ENCODE measurements at regions not wholly inside any gene's neighbourhood (a gene's known extent, or its start where the extent isn't known, plus 50 kb on each side); places are given as distances from the start of the nearest gene placed in this dataset.
"Not testable (repeated sequence)": the region's sequence is repeated elsewhere in the genome, so short reads cannot be mapped to it uniquely, and the experiment has no call there.

DNA sequence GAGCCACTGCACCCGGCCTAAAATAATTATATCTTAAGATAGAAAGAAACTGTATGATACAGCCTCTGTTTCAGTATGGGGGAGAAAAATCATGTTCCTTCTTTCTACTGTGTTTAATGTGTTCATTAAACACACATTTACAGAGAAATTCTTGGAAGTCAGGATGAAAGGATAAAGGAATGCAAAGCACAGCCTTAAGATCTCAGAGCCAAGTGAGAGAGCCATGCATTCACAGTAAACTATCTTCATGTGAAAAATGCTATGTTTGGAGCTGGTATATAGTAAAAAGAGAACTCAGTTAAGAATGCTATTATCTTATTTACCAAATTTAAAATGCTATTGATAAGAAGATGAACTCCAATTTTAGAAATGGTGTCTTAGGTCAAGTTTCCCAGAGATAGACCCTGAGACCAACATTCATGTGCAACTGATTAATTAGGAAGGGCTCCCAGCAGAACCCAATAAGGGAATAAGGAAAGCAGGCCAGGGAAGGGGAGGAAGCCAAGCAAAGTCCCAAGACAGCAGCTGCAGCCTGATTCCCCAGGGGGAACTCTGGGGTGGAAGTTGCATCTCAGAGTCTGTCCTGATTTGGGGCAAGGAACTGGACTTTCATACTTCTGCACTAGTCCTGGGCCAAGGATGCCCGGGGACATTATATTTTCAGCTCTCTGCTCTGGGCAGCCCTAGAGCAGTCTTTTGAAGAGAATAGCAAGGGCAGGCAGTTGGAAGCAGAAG is 130.0 kb upstream of the ZNF648 start:
- no peak for DNase-seq

DNA sequence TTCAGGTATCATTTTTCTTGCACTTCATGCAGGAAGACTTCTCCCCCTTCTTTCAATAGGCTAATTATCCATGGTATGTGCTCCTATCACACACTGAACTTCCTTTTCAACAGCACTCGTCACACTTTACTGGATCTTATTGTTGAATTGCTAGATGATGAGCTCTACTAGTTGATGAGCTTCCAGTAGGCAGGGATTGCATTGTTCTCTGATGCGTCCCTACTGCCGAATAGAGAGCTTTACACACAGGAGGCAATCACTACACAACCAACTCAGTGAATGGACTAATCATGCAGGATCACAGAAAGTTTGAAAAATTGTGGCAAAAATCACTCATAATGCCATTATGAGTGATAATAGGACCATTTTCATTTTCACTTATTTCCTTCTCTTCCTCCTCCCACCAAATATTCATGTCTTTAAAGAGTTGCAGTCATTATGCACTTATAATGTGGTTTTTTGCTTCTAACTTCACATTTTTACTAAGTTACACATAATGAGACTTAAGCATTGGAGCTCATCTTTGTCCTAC is 128.1 kb upstream of the ZNF648 start:
- DNase-seq: no peak

DNA sequence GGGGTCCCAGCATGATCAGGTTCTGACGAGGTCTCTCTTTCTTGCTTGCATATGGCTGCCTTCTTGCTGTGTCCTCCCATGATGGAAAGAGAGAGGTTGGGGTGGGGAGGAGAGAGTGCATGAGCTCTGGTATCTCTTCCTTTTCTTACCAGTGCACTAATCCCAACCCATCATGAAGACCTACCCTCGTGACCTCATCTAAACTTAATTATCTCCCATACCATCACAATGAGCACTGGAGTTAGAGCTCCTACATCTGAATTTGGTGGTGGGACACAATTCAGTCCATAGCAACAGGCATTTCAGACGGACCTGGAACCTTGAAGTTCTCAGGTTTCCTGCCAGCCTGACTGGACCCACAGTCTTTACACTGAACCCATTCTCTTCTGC is 125.2 kb upstream of the ZNF648 start:
- DNase-seq: no peak

DNA sequence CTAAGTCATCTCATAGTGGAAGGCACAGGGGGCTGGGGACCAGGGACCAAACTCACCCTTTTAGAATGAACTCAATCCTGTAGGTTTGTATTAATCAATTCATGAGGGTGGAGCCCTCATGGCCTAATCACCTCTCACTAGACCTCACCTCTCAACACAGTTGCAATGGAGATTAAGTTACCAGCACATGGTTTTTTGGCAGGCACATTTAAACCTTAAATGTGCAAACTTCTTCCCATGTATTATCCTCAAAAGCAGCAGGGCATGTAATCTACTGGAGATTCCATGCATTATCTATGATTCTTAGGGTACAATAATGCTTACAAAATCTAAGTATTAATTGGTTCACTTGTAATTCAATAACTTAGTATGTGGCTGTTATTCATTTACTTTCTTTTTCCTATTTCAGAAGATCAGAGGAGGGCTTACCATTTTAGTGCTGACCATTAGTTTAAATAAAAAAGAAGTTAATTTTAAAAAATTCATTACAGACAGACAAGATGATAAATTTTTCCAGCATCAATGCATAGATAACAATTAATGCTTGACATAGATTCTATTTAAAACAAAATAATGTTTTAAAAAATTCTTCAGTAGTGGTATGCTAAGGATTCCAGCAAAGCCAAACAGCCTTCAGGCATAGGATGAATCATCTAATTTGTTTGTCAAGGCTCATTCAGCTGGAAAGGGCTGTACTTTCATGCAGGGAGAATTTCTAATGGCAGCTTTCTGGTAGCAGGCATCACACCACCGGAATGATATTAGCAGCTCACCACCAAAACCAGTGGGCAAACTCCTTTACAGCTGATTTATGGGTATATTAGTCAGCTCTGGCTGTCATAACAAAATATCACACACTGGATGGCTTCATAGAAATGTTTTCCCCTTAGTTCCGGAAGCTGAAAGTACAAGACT is 124.6 kb upstream of the ZNF648 start:
- no peak for DNase-seq

DNA sequence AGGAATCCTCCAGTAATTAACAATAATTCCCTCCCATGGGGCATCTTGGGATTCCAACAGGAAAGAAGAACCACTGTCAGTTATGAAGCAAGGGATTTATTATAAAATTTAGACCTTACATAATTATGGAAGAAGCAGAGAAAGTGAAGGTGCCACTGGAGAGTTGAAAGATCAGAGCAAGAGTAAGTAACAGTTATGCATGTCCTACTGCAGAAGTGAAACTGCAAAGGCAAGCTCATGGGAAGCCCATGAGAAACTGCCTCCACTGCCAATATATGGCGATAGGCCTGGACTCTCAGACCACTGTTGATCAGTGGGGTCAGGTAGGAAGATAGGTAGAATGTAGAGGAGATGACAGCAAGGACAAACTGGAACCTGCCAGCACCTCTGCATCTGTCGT is 123.6 kb upstream of the ZNF648 start:
- DNase-seq: no peak

DNA sequence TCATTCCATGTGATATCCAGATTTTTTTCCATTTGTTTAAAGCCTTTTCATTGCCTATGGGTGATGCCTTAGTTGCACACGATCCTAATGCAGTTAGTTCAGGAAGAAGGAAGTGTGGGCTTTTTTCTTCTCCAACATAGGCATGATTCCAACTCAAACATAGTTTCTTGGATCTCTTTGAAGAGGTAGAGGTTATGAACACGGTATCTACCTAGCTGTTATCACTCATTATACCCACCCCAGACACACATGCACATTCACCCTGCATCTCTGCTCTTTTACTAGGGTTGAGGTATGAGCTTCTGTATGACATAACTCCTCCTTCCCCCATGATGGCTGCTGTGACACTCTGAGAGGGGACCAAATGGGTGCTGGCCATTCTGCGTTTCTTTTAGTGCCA is 122.1 kb upstream of the ZNF648 start:
- no peak for DNase-seq

DNA sequence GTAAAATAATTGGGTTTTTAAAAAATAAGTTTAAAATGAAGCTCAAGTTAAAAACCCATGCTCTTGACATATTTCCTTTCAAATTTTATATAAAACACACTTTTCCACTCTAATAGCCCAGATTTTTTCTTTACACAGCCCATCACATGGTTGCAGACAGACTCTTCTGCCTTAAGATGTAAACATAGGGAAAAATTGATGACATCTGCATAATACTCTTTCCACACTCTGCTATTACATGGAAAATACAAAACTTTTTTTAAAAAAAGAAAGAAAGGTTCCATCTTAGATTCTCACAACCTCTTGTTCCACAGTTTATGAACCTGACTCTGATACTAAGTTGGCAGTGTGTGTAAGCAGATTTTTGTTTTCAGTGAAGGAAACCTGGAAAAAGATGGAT is 120.8 kb upstream of the ZNF648 start:
- DNase-seq: no peak

DNA sequence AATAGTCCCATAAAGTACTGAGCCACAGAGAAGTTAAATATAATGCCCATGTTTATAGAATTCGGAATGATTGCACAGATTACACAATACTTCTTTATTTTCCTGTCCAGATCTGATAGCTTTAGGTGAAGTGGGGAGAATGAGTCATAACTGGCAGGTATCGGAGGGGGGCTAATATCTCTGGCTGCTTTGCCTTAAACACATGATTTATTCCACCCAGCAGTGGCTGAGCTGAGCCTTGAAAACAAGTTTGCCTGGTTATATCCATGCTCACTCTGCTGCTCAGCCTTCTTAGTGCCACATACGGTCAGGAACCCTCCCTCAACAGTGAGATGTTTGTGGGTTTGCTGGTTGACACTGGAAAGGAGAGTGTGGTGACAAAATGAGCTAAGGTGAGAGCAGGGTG is 119.7 kb upstream of the ZNF648 start:
- DNase-seq: peak; percentile 25

DNA sequence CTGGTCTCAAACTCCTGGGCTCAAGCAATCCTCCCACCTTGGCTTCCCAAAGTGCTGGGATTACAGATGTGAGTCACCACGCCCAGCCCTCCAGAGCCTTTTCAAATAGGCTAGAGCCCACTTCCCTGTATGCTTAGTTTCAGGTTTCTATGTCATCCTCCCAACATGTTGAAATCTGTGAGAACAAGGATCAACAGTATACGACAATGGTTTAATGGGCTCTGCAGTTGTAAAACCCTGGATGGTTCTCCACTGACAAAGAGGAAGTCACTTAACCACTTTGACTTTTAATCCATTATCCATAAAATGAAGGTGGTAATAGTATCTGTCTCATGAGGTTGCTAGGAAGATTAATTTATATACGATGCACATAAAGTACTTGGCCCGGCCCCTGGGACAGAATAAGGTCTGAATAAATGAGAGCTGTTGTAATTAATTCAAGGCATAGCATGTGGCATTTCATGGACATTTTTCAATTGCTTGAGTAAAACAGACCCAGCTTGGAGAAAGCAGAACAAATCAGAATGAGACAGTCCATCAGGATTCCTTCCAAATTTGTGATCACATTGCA is 113.9 kb upstream of the ZNF648 start:
- DNase-seq: no peak

DNA sequence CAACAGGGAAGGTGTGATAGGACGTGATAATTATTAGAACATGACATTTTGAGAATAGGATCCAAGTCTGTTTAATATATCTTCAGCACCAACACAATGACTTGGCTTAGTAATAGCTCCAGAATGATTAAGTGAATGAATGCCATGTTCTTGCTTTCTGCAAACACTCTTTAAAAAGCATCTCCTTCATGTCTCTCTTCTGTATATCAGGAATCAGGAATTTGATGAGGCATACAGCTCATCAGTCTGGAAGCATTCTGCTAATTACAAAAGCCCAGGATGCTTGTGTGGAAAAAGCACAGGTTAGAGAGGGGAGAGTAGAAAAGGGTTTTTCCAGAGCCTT is 113.0 kb upstream of the ZNF648 start:
- no peak for DNase-seq

DNA sequence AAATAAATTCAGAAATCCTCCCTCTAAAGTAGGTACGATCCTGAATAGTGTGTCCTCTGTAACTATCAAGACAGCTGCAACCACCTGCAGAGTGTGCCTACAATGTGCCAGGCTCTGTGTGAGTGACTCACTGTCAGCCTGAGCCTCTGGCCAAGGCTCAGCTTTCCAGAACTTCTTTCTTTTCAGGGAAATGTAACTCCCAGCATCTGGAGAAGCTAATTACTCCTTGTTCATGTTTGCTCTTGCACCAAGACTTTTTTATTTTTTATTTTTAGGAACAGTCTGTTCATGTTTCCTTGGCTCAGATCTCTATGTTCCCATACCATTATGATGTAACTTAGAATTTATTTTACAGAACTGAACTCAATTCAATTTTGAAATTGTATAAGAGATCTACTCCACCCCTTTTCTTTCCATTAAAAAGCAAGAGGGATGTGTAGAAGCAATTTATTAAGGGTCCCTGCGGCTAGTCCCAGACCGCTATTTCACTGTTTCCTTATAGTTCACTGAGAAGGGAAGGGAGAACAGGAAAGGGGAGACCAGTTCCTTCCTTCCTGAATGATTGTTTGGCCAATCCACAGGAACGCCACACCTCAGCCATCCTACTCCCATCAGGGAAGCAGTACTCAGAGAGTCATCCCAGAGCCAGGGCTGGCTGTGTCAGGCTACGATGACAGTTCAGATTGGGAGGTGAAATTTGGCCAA is 112.4 kb upstream of the ZNF648 start:
- no peak for DNase-seq

DNA sequence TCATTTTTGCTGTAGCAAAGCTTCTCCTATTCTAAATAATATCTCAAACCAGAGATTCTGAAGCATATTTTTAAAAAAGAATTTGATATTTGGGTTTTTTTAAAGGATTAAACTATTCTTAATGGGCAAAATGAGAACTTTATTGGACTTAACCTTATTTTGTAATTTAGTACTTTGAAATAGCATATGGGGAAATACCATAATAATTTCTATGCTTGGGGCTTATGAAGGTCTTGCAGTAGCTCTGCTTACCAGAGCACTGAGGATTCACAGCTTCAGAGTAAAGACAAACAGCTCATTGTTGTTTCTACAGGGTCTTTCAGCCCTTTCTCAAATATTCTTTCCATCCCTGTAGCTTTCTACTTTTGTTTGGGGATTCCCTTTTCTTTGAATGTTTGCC is 111.2 kb upstream of the ZNF648 start:
- no peak for DNase-seq

DNA sequence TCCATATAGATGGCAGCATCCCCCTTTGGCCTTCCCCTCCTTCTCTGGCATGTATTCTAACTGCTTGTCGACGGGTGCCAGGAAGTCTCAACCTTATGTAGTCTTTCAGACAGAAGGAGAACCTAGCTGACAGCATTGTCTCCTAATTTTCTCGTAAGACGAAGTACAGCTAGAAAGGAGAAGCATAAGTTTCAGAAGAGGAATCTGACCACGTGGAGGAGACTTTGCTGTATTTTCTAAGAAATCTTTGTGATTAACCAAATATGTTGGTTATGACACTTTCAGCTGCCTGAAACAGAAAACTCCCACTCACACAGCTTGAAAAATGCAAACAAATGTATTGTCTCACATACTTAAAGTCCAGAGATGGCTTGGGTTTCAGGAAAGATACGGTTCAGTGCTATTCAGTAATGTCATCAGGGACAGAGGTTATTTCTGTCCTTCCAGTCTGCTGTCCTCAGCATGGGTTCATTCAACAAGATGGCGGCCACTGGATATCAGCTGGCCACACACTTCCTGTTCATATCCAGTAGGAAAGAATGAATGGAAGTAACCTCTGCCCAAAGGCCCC is 109.5 kb upstream of the ZNF648 start:
- DNase-seq: no peak

DNA sequence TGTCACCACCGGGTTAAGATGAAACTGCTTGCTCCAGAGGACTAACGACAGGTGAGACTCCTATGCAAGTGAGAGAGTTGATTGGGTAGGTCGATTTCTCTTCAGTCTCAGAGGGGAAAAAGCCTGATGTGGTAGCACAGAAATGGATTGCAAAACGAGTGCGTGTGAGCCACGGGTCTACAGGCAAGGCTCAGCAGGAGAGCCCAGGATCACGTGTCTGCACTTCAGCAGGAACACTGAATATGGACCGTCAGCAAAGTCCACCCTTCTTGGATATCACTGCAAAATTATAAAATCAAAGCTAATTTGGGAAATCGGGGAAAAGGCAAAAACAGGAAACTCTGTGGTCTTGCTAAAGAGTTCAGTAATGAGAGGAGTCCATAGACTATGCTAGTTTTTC is 107.7 kb upstream of the ZNF648 start:
- no peak for DNase-seq

DNA sequence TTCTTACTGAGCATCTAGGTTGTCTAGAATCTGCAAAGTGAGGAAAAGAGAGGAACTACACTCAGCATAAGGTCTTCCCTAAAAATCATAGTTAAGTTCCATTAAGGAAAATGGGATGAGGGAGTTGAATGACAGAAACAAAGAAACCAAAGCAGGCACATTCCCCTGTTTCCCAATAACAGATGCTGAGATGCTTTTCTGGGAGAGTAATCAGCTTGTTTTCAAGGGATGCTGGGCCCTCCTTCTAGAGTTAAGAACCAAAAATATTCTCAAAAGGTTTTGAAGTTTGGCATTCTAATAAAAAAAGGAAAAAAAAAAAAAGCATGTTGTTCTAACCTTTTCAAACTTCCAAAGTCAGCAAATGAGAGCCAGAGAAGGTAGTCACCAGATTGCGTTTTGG is 105.2 kb upstream of the ZNF648 start:
- no peak for DNase-seq

DNA sequence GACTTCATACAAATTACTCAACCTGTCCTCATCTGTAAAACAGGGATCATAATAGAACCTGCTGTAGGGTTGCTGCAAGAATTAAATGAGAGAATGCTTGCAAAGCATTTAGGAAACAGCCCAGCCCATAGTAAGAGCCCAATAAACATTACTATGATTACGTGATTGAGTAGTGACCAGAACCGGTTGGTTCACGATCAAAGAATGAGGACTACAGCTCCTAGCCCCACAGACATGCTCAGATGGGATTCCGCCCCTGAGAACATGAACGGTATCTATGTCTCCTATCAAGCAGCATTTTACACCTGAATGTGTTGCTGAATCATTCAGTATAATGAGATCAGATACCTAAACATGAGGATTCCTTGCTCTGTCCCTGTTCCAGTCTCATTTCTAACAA is 104.8 kb upstream of the ZNF648 start:
- DNase-seq: no peak

DNA sequence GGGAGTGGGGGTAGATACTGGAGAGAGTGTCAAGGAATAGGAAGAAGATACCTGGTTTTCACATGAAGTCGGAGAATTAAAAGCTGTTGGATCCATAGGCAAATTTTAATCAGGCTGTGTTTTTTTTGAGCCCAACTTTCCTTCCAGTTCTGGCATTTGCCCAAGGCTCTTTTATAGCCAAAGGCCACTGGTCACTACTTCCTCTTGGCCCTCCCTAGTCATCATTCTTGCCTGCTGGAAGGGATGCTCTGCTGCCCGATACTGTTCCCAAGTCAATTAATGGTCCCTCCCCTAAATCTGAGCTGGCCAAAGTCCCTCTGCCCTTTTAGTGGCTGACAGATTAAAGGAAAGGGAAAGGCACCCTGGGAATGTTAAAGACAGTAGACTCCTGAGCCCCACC is 102.8 kb upstream of the ZNF648 start:
- DNase-seq: no peak

DNA sequence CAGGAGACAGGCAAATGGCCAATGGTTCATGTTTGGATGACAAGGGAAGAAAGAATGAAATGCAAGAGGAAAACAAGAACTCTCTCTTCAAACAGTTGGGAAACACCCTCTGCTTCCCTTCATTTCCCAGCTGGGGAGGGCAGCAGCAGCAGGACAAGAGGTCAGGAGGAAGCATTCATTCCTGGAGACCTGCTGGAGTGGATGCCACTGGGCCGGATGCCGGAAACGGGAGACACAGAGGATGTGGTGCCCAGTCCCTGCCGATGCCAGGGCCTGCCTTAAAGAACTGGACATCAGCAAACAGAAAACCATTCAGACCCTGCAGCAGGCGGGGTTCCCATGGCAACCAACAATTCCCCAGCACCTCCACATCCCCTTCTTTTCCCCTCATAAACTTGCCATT is 102.3 kb upstream of the ZNF648 start:
- DNase-seq: no peak

DNA sequence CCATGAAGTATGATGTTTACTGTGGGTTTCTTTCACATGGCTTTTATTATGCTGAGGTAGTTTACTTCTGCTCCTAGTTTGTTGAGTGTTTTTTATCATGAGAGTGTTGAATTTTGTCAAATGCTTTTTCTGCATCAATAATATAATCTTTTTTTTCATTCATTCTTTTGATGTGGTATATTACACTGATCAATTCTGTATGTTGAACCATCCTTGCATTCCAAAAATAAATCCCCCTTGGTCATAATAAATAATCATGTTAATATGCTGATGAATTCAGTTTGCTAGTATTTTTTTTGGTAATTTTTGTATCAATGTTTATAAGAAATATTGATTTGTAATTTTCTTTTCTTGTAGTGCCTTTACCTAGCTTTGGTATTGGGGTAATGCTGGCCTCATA is 97.9 kb upstream of the ZNF648 start:
- DNase-seq: no peak

DNA sequence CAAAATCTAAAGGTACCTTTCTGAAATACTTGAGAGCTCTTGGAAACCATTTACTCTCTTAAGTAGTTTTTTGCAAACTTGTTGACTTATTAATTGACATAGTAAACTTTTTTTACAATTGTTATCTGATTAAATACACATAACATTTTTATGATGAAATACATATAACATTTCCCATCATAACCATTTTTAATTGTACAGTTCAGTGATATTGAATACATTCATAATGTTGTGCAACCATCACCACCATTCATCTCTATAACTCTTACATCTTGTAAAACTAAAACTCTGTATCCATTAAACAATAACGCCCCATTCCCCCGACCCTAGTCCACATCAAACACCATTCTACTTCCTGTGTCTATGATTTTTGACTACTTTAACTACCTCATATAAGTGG is 95.7 kb upstream of the ZNF648 start:
- no peak for DNase-seq

DNA sequence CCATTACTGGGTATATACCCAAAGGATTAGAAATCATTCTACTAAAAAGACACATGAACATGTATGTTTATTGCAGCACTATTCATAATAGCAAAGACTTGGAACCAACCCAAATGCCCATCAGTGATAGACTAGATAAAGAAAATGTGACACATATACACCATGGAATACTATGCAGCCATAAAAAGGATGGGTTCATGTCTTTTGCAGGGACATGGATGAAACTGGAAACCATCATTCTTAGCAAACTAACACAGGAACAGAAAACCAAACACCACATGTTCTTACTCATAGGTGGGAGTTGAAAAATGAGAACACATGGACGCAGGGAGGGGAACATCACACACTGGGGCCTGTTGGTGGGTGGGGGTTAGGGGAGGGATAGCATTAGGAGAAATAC is 92.9 kb upstream of the ZNF648 start:
- not testable (repeated sequence) for DNase-seq

DNA sequence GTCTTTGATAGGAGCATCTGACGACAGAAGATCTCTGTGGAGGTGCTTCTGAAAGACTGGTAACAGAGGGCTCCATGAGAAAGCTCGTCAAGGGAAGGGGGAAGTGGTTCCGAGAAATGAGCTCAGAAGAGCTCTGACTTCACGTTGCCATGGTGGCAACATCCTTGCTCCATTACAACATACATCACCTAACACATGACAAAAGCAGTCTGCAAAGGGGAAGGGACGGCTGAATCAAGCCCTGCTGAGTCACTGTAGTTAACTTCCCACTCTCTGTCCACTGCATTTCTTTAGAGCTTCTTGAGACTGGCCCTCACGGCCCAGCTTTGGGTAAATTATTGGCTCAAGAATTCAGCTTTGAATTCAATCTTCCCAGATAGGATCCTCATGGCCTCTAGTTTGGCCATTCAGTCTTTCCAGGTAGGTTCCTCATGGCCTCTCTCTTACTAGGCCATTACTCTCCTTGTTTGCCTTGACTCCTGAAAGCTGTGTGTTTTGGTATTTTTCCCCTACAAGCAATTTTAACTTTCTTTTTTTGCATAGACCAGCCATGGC is 88.0 kb upstream of the ZNF648 start:
- peak; percentile 71 for DNase-seq

DNA sequence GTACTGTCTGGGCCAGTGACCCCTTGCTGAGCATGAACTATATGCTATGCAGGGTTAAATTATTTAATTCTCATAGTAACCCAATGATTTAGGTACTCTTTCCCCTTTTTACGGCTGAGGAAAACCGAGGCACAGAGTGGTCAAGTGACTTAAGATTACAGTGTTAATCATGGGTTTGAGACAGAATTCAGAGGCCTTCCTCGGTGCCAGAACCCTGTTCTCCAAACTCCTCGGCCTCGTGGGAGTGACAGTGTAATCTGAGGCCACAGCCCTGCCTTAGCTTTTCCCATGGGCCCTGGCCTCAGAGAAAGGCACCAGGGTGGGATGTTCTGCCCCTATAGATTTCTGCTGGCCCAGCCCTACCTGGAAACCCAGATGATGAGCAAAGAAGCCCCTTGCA is 86.4 kb upstream of the ZNF648 start:
- DNase-seq: no peak

Measured in NK-92 treated with Interleukin-12 subunit alpha and Interleukin-12 subunit beta, amount 100 ng/mL, for 24 hours (cell line).